ENCODE measurements at regions not wholly inside any gene's neighbourhood (a gene's known extent, or its start where the extent isn't known, plus 50 kb on each side); places are given as distances from the start of the nearest gene placed in this dataset.

DNA sequence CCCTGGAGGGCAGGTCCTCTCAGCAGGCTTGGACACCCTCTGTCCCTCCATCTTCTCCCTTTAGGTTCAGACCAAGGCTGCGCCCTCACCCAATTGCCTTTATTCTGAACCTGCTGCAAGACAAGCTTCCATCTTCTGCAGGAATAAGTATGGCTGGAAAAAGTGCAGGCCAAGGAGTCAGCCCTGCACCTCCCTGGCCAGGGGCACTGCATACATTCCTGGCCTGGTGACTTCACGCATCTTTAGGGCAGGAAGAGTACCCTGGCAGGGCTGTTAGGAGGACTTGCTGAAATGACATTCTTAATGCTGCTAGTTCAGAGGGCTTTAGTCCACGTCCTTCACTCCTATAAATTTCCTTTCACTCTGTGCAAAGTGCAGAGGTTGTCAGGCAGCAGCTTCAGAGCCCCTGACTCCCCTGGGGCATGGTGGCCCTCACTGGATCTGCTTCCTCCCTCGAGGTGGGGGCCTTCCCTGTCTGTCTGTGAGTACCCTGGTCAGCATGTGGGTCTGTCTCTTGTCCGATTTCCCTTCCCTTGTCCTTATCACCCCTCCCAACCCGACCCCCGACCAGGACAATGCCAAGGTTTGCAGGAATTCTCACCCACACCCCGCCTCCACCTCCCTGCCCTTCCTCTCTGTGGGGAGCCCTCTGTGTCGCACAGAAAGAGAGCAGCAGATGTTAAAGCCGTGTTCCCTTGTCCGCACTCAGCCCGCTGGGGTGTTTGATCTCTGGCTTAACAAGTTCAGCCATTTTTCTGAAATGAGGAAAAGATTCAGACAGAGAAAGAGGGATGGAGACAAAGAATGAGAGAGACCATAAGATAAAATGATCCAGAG lies 124.5 kb upstream of the SYT13 start:
- TF ChIP-seq POLR2A (IDR thresholded peaks at IDR 0.05) (no peak), EP300 (IDR thresholded peaks at IDR 0.05) (no peak), POLR2AphosphoS5 (IDR thresholded peaks at IDR 0.05) (no peak)
- TF ChIP-seq, protein P1, sequence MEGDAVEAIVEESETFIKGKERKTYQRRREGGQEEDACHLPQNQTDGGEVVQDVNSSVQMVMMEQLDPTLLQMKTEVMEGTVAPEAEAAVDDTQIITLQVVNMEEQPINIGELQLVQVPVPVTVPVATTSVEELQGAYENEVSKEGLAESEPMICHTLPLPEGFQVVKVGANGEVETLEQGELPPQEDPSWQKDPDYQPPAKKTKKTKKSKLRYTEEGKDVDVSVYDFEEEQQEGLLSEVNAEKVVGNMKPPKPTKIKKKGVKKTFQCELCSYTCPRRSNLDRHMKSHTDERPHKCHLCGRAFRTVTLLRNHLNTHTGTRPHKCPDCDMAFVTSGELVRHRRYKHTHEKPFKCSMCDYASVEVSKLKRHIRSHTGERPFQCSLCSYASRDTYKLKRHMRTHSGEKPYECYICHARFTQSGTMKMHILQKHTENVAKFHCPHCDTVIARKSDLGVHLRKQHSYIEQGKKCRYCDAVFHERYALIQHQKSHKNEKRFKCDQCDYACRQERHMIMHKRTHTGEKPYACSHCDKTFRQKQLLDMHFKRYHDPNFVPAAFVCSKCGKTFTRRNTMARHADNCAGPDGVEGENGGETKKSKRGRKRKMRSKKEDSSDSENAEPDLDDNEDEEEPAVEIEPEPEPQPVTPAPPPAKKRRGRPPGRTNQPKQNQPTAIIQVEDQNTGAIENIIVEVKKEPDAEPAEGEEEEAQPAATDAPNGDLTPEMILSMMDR (IDR thresholded peaks at IDR 0.05), result no peak

All from stomach (tissue), 4 donors.